VCaP (cell line): ENCODE measurements at regions not wholly inside any gene's neighbourhood (a gene's known extent, or its start where the extent isn't known, plus 50 kb on each side); places are given as distances from the start of the nearest gene placed in this dataset.
A peak's percentile ranks its signal among the peaks of the same experiment; 100 is the strongest.
"Not testable (repeated sequence)": the region's sequence is repeated elsewhere in the genome, so short reads cannot be mapped to it uniquely, and the experiment has no call there.

Experiments used
- H3K27ac ChIP-seq: fragments of 450-650 bp; 2 replicates; pipeline ENCODE4 v1.5.1; 2017
- TF ChIP-seq, protein P1 (sequence below): fragments of 450-650 bp; conservative IDR thresholded peaks from 2 replicates; pipeline ENCODE4 v1.5.1; 2017; ENCODE audit warnings: mild to moderate bottlenecking, moderate library complexity

DNA sequence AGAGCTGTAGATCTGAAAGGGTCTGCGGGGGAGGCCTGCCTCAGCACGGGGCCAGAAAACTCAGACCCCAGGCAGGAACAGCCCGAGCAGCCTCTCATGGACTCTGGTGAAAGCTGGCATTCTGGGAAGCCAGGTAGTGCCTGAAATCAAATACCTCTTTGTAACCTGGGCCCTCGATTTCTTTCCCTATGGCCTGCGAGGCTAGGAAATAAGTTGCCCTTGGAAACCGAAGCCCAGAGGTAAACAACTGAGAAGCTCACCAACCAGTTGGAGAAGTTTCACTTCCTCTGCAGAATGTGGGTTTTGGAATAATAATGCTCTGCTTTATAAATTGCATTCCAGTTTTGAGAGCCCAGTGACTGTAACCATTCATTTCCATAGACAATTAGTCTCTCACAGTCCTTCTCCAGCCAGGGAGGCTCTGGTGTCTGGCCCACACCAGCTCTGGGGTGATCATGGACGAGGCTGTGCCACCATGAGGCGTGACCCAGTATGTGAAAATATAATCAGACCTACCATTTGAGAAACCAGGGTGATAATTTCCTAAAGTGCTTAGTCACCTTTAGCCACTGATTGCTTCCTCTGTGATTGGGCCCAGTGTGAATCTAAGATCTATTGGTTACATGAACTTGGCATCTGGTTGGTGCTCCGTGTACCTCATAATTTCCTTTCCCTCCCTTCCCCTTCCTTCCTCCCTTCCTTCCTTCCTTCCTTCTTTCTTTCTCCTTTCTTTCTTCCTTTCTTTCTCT lies 133.1 kb upstream of the PELI1 start:
- H3K27ac ChIP-seq = peak overlapping the region; percentile 65
- TF ChIP-seq, protein P1, sequence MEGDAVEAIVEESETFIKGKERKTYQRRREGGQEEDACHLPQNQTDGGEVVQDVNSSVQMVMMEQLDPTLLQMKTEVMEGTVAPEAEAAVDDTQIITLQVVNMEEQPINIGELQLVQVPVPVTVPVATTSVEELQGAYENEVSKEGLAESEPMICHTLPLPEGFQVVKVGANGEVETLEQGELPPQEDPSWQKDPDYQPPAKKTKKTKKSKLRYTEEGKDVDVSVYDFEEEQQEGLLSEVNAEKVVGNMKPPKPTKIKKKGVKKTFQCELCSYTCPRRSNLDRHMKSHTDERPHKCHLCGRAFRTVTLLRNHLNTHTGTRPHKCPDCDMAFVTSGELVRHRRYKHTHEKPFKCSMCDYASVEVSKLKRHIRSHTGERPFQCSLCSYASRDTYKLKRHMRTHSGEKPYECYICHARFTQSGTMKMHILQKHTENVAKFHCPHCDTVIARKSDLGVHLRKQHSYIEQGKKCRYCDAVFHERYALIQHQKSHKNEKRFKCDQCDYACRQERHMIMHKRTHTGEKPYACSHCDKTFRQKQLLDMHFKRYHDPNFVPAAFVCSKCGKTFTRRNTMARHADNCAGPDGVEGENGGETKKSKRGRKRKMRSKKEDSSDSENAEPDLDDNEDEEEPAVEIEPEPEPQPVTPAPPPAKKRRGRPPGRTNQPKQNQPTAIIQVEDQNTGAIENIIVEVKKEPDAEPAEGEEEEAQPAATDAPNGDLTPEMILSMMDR = no peak

DNA sequence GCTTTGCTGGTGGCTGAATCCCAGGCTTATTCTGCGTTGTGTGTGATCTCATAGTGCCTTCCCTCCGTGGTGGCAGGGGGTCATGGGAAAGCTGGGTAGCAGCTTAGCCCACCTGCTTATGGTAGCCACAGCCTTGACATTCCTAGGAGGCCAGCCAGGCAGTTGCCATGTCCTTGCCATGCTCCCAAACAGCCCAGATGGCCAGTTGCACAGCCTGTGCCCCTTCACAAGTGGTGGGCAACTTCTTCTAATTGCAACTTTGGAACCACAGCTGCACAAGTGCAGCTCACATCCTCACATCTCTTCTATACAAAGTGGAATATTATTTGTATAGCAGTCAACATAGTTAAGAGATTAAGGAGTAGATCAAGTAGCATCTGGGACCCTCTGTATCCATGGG lies 136.6 kb upstream of the PELI1 start:
- not testable (repeated sequence) for H3K27ac ChIP-seq

DNA sequence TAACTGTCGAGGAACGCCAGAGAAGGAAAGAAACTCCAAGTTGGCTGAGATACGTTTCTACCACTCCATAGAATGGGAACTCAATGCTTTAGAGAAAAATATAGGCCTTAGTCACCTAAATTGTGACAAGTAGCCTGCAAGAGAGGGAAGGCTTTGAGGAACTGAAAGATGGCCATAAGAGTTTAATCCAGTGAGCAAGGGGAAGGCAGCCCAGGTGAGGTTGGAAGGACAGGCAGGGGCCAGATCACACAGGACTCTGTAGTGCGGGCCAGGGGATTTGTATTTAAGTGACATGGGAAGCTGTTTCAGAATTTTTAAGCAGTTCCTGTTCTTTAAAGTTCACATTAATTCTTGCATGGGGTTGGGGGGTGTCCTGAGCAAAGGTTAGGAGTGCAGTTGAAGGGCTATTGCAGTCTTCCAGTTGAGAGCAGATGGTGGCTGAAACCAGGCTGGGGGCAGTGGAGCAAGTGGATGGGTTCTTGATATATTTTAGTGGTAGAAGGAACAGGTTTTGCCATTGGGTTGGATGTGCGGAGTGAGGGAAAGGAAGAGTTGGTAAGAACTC lies 138.9 kb upstream of the PELI1 start:
- no peak overlapping the region for H3K27ac ChIP-seq
- TF ChIP-seq, protein P1 = no peak

DNA sequence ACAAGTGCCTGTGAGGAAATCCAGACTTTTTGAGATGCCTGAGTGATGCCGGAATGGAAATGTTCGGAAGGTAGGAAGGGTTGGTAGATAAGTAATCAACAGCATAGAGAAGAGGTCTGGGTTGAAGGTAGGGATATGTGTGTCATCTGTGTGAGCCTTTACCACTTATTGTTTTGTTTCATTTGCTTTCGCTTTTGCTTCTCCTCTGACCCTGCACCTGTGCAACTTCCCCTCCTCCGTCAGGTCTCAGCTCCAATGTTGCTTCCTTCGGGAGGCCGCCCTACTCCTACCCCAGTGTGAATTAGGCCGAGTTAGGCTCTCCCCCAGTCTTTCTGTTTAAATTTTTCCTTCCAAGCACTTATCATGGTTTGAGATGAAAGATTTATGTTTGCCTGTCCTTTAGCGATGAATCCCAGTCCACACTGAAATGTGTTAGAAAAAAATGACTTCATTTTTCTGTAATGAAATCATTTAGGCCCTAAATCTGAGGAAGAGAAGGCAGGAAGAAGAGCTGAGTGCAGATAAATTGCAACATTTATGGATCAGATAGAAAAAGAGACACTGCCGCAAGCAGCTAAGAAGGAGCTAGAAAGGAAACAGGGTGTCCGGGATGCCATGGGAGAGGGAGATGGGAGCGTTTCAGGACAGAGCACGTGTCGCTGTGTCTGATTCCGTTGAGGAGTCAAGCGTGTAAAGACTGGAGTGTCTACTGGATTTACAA lies 139.6 kb upstream of the PELI1 start:
- H3K27ac ChIP-seq = no peak overlapping the region
- TF ChIP-seq, protein P1 = no peak

DNA sequence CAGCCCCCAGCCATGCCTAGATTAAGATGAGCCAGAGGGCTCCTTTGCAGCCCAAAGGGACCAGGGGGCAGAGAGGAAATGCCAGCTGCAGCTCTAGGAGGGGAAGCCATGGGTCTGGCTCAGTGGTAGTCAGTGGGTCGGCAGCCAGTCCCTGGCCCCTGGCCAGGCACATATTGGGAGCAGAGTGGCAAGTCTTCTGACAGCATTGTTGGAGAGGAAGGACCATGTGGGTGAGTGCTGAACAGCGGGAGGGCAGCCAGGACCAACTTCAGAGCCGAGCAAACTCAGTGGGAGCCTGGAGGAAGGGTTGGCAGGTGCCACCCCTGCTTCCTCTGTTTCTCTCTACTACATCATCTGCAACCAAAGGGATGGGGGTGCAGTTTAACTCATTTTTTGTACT lies 140.5 kb upstream of the PELI1 start:
- TF ChIP-seq, protein P1 = no peak
- no peak overlapping the region for H3K27ac ChIP-seq

DNA sequence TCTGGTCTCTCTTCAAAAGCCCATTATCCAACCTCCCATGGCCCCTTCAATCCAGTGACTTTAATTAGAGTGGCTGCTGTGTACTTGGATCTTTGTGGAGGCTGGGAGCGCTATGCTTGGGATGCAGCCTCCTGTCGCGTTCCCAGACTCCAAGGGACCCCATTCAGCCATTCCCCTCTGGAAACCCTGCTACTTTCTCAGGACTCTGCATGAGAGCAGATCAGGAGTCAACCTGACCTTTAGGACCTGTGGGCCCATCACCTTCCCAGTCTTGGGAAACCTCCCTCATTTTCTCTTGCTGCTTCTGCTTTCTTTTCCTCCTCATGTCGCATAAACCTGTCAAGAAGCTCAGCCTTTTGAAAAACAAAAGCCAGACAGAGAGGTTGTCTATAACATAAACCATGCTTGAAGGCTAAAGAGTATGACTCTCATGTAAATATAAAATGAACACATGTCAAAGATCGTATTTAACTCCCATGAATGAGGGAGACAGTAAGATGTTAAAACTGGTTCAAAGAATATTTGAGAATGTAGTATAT lies 143.1 kb upstream of the PELI1 start:
- TF ChIP-seq, protein P1 = no peak

DNA sequence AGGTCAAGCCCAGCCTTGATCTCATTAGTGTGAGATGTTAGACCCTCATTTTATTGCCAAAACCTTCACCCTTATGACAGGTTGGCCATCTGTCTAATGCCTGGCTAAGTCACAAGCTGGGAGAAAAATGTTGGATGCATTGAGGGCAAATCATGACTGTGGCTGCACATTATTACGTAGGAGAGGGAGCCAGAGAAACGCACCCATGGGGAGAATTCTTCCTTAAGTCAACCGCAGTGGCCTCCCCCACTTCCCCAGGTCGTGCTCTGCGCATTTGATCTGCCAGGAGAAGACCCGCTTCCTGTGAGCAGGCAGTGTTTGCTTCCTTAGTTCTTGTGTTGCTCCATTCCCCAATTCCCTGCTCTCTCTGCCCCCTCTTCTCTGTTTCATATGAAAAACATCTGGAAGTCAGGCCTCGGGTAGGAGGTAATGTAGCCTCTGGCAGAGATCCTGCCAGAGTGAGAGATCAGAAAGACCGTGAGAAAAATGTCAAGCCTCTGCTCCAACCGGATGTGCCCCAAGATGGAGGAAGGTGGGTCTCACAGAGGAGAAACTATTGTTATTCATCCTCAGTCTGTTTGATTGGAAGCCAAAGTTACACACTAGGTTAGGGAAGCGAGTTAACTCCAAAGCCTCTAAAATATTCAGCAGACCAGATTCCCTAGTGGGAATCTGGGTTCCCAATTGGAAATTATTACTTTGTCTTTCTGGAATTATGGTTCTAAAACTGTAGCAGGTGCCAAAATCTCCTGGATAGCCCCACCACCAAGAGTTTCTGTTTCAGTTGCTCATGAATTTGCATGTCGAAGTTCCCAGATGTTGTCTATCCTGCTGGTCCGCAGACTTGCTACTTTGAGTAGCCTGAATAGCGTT lies 144.3 kb upstream of the PELI1 start:
- TF ChIP-seq, protein P1 = no peak
- H3K27ac ChIP-seq = no peak overlapping the region

More for the DNA sequence above, 143.1 kb upstream of the PELI1 start:
- H3K27ac ChIP-seq = no peak overlapping the region
